A549 (cell line): ENCODE measurements at regions not wholly inside any gene's neighbourhood (a gene's known extent, or its start where the extent isn't known, plus 50 kb on each side); places are given as distances from the start of the nearest gene placed in this dataset.

ENCODE experiments used
- ATAC-seq, 2 experiments: fragments of 200-7000 bp in 1 of 2; fragments of >200 bp in 1 of 2; cut with Nextera tagmentation in 1 of 2; cut with Tn5 transposase in 1 of 2; 3 replicates each; pipeline versions ENCODE4 v1.8.0 to v1.9.1; 2018 to 2020; ENCODE audit warnings: mild to moderate bottlenecking in 1 of 2, moderate library complexity in 1 of 2
- CTCF ChIA-PET: fragments of 300-600 bp; sonication (Branson Sonifier 250); formaldehyde crosslinking; extraction: SDS; loops from one replicate; lab custom pipeline; 2021; ENCODE audit warnings: antibody characterized with exemption, inconsistent platforms; lab: Yijun Ruan, JAX
- POLR2A ChIA-PET: fragments of 350-600 bp; formaldehyde crosslinking; extraction: SDS; loops from one replicate; lab custom pipeline; 2021; ENCODE audit warnings: antibody characterized with exemption, inconsistent platforms; lab: Yijun Ruan, JAX
- DNase-seq, 2 experiments: peaks; one replicate each; pipeline versions ENCODE4 v3.0.0 to v3.0.0-alpha.2; 2011 to 2016; ENCODE audit warnings: low read depth in 1 of 2, low spot score in 1 of 2
- FAIRE-seq: peaks from 2 replicates; lab custom pipeline; 2011; peaks lifted over from hg19 to GRCh38; lab: Jason Lieb, UNC
- H3K27ac ChIP-seq, 2 experiments: fragments of >200 bp; sonication (Bioruptor Twin); formaldehyde crosslinking; 3 replicates each; pipeline ENCODE4 v1.5.1; 2016 to 2017
- H3K4me1 ChIP-seq: fragments of >200 bp; sonication (Bioruptor Twin); formaldehyde crosslinking; 3 replicates; pipeline ENCODE4 v1.6.1; 2016
- H3K4me2 ChIP-seq: fragments of >200 bp; sonication (Bioruptor Twin); formaldehyde crosslinking; 3 replicates; pipeline ENCODE4 v1.6.1; 2016
- H3K4me3 ChIP-seq: fragments of >200 bp; sonication (Bioruptor Twin); formaldehyde crosslinking; 3 replicates; pipeline ENCODE4 v1.5.1; 2016
- H3K9me3 ChIP-seq: fragments of >200 bp; sonication (Bioruptor Twin); formaldehyde crosslinking; 3 replicates; pipeline ENCODE4 v1.6.1; 2016
- FOSL2 ChIP-seq, 2 experiments: fragments of 450-650 bp in 1 of 2; fragments of >200 bp in 1 of 2; sonication (Bioruptor Twin) in 1 of 2; formaldehyde crosslinking; IDR thresholded peaks; 2 replicates each; pipeline versions ENCODE4 v1.5.0 to v1.6.1; 2016 to 2020; ENCODE audit warnings: mild to moderate bottlenecking in 1 of 2, moderate library complexity in 1 of 2
- NFE2L2 ChIP-seq: fragments of 150-350 bp; conservative IDR thresholded peaks from 2 replicates; pipeline ENCODE4 v1.6.1; 2014; ENCODE audit warnings: low read length
- TP53 ChIP-seq: fragments of 250-450 bp; sonication (Bioruptor Pico); IDR thresholded peaks from 2 replicates; pipeline ENCODE4 v1.5.0; 2021; ENCODE audit warnings: mild to moderate bottlenecking, moderate library complexity
- ZC3H11A ChIP-seq: fragments of 450-650 bp; IDR thresholded peaks from 2 replicates; pipeline ENCODE4 v1.6.1; 2014; ENCODE audit warnings: antibody characterized with exemption, mild to moderate bottlenecking
- WGBS: methylation state at CpG from one replicate; pipeline ENCODE4 v1.1.6; 2017; ENCODE audit errors: missing lambda C conversion rate; 5-methylcytosine and 5-hydroxymethylcytosine counted together
- TF ChIP-seq, protein P1 (sequence below): fragments of >200 bp; sonication (Bioruptor Twin); formaldehyde crosslinking; IDR thresholded peaks from 3 replicates; pipeline ENCODE4 v1.5.1; 2016
- TF ChIP-seq, protein P2 (sequence below): fragments of >200 bp; sonication (Bioruptor Twin); formaldehyde crosslinking; IDR thresholded peaks from 3 replicates; pipeline ENCODE4 v1.6.1; 2016
- TF ChIP-seq, protein P3 (sequence below): fragments of 200-600 bp; sonication (generic); IDR thresholded peaks from 2 replicates; pipeline ENCODE4 v1.6.1; 2016; ENCODE audit warnings: antibody characterized with exemption, mild to moderate bottlenecking, moderate library complexity

DNA sequence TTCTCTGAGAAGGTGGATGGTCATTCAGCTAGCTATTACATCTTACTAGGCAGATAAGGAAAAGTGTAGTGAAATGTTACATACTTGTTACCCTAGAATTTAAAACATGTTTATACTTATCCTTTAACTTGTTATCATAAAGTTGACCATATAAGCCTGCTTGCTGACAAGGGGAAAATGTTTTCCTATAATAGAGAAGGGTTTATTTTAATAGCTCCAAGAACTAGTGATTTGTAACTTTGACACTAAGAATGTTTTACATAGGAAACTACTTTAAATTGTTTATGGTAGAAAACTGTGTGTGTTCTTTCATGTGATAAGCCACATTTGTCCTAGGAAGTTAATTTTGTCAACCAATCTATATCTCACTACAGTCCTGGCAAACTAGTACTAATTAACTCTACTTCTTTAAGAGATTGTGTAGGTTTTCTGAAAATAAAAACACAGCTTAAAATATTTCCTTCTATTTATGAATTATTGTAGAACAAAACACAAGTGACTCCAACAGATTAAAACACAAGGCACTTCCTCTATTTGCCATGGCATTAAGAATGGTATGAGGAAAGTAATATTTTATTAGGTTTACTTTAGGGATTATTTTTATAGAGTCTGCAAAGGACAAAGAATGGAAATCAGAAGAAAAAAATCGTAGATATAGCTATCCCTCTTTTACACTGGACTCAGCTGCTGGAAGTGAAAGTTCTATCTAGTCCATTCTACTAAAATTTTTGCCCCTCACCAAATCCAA lies 233.3 kb upstream of the NBEA start:
- 3% methylated on average over 1 of the region's 1 CpG for WGBS
- FAIRE-seq, result no peak
- TF ChIP-seq, protein P1, sequence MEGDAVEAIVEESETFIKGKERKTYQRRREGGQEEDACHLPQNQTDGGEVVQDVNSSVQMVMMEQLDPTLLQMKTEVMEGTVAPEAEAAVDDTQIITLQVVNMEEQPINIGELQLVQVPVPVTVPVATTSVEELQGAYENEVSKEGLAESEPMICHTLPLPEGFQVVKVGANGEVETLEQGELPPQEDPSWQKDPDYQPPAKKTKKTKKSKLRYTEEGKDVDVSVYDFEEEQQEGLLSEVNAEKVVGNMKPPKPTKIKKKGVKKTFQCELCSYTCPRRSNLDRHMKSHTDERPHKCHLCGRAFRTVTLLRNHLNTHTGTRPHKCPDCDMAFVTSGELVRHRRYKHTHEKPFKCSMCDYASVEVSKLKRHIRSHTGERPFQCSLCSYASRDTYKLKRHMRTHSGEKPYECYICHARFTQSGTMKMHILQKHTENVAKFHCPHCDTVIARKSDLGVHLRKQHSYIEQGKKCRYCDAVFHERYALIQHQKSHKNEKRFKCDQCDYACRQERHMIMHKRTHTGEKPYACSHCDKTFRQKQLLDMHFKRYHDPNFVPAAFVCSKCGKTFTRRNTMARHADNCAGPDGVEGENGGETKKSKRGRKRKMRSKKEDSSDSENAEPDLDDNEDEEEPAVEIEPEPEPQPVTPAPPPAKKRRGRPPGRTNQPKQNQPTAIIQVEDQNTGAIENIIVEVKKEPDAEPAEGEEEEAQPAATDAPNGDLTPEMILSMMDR, result no peak
- TF ChIP-seq FOSL2 (IDR thresholded peaks at IDR 0.05) (no peak), FOSL2 (CRISPR knock-in tag; IDR thresholded peaks at IDR 0.05) (no peak)
- H3K9me3 ChIP-seq, result 0 out of 3 replicates have a peak, but pooled peaks cover 4% of the 10 kb centered on the region
- no peaks in the 10 kb centered on the region for H3K4me1 ChIP-seq
- CTCF ChIA-PET, result no interaction called here
- POLR2A ChIA-PET, result no interaction called here
- no peak overlapping the region for H3K27ac ChIP-seq
- H3K4me2 ChIP-seq, result no peak overlapping the region
- DNase-seq, result no peak
- no peak overlapping the region for H3K4me3 ChIP-seq
- no peak for ATAC-seq

DNA sequence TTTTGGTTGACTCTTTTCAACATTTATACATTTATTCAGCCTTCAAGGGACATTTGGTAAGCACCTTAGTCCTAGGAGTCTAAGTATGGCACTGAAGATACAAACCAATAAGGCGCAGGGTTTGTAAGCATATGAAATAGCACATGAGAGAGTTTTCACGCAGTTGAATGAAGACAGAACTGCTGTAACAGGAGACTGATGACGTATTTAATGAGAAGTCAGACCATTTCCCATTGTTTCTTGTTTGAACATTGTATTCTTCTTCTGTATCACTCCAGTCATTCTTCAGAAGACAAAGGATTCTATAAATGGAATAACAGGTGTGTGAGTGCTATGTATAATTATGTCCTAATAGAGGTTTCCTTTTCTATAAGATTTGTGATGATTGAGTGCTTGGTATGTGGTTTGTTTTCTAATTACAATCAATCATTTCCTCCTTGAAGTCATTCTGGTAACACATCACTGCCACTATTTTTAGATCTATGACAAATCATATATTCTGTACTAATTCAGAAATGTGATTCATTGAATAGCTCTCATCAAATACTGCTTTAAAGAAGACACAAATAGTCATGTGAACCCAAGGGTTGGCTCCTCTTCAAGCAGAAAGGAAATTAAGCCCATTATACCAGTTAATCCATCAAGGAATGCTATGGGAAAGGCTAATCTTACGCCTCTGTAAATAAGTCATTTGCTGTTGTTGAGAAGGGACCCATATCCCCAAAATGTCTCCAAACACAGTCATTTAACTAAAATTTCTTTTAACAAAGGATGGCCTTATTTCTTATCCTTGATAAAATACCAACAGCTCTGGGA lies 222.8 kb upstream of the NBEA start:
- no peak overlapping the region for H3K4me3 ChIP-seq
- DNase-seq (no peak), FAIRE-seq (no peak), ATAC-seq (no peak)
- 80% methylated on average over 4 of the region's 4 CpGs for WGBS
- no peak overlapping the region for H3K4me2 ChIP-seq
- ChIA-PET CTCF (no interaction called here), POLR2A (no interaction called here)
- H3K9me3 ChIP-seq, result peaks cover 3% of the 10 kb centered on the region; the same call in 1 of the 3 replicates
- H3K4me1 ChIP-seq, result no peaks in the 10 kb centered on the region
- TF ChIP-seq TP53 (no peak), ZC3H11A (no peak), NFE2L2 (no peak)
- TF ChIP-seq, protein P2, sequence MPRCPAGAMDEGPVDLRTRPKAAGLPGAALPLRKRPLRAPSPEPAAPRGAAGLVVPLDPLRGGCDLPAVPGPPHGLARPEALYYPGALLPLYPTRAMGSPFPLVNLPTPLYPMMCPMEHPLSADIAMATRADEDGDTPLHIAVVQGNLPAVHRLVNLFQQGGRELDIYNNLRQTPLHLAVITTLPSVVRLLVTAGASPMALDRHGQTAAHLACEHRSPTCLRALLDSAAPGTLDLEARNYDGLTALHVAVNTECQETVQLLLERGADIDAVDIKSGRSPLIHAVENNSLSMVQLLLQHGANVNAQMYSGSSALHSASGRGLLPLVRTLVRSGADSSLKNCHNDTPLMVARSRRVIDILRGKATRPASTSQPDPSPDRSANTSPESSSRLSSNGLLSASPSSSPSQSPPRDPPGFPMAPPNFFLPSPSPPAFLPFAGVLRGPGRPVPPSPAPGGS, result no peak
- TF ChIP-seq, all 56 proteins: peak for 0
- no peak overlapping the region for H3K27ac ChIP-seq

DNA sequence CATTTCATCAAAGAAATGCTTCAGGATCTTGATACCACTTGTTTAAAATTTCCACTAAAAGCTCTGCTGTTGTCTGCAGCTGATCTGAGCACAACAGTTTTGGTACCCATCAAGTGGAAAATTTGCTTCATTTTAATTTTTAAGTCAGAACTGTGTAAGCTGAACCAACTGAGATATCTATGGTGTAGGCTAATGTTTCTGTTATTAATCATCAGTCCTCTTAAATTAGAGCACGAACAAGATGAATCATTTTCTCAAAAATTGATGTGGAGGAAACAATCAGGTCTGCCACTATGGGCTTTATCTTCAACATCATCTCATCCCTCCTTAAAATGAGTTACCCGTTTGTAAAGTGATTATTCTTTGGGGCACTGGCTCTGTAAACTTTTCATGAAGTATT lies 221.5 kb upstream of the NBEA start:
- Histone ChIP-seq H3K9me3 (peaks cover 3% of the 10 kb centered on the region; the same call in 1 of the 3 replicates), H3K4me1 (no peaks in the 10 kb centered on the region), H3K27ac (no peak overlapping the region), H3K4me2 (no peak overlapping the region), H3K4me3 (no peak overlapping the region)
- POLR2A ChIA-PET, result no interaction called here
- CTCF ChIA-PET, result no interaction called here
- WGBS, result 31% methylated on average over 2 of the region's 2 CpGs
- FAIRE-seq (no peak), ATAC-seq (no peak), DNase-seq (no peak)
- TF ChIP-seq, protein P3, sequence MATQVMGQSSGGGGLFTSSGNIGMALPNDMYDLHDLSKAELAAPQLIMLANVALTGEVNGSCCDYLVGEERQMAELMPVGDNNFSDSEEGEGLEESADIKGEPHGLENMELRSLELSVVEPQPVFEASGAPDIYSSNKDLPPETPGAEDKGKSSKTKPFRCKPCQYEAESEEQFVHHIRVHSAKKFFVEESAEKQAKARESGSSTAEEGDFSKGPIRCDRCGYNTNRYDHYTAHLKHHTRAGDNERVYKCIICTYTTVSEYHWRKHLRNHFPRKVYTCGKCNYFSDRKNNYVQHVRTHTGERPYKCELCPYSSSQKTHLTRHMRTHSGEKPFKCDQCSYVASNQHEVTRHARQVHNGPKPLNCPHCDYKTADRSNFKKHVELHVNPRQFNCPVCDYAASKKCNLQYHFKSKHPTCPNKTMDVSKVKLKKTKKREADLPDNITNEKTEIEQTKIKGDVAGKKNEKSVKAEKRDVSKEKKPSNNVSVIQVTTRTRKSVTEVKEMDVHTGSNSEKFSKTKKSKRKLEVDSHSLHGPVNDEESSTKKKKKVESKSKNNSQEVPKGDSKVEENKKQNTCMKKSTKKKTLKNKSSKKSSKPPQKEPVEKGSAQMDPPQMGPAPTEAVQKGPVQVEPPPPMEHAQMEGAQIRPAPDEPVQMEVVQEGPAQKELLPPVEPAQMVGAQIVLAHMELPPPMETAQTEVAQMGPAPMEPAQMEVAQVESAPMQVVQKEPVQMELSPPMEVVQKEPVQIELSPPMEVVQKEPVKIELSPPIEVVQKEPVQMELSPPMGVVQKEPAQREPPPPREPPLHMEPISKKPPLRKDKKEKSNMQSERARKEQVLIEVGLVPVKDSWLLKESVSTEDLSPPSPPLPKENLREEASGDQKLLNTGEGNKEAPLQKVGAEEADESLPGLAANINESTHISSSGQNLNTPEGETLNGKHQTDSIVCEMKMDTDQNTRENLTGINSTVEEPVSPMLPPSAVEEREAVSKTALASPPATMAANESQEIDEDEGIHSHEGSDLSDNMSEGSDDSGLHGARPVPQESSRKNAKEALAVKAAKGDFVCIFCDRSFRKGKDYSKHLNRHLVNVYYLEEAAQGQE, result no peak
- TF ChIP-seq, all 56 proteins: peak for 0
